Tibial artery (tissue), 4 donors: ENCODE measurements at regions not wholly inside any gene's neighbourhood (a gene's known extent, or its start where the extent isn't known, plus 50 kb on each side); places are given as distances from the start of the nearest gene placed in this dataset.

Experiments
- DNase-seq, 2 donors: peaks; one replicate each; pipeline ENCODE4 v3.0.0-alpha.2; 2019
- H3K27ac ChIP-seq, 2 donors: fragments of 200-600 bp; sonication (generic) in 1 of 2; 1 replicate in 1 of 2; 2 replicates in 1 of 2; pipeline ENCODE4 v1.5.1; 2018 to 2019; ENCODE audit warnings: mild to moderate bottlenecking in 1 of 2
- H3K27me3 ChIP-seq, 2 donors: fragments of 200-600 bp; sonication (generic) in 1 of 2; one replicate each; pipeline versions ENCODE4 v1.5.1 to v1.6.0; 2016 to 2019
- H3K36me3 ChIP-seq, 3 donors: fragments of 200-600 bp; sonication (generic) in 2 of 3; one replicate each; pipeline ENCODE4 v1.5.1; 2016 to 2019; ENCODE audit warnings: mild to moderate bottlenecking in 2 of 3
- H3K4me1 ChIP-seq, 4 donors: fragments of 200-600 bp; sonication (generic) in 2 of 4; 1 replicate in 3 of 4; 2 replicates in 1 of 4; pipeline ENCODE4 v1.5.1; 2016 to 2019
- H3K4me3 ChIP-seq, 2 donors: fragments of 200-600 bp; sonication (generic) in 1 of 2; 1 replicate in 1 of 2; 2 replicates in 1 of 2; pipeline ENCODE4 v1.5.1; 2018 to 2019; ENCODE audit warnings: mild to moderate bottlenecking in 2 of 2
- H3K9me3 ChIP-seq, 3 donors: fragments of 200-600 bp; sonication (generic) in 1 of 3; one replicate each; pipeline ENCODE4 v1.5.1; 2016 to 2019
- intact Hi-C: fragments of 100-400 bp; cut with DNase I; formaldehyde crosslinking; loops from one replicate; pipeline ENCODE4 v1.15.0; 2023; ENCODE audit warnings: low total_unique reads
- TF ChIP-seq, protein P1 (sequence below), 2 experiments: fragments of 200-600 bp in 1 of 2; fragments of 450-650 bp in 1 of 2; IDR thresholded peaks; one replicate each; pipeline ENCODE4 v1.5.1; 2017 to 2019; ENCODE audit warnings: antibody characterized with exemption in 2 of 2, mild to moderate bottlenecking in 1 of 2, moderate library complexity in 1 of 2

DNA sequence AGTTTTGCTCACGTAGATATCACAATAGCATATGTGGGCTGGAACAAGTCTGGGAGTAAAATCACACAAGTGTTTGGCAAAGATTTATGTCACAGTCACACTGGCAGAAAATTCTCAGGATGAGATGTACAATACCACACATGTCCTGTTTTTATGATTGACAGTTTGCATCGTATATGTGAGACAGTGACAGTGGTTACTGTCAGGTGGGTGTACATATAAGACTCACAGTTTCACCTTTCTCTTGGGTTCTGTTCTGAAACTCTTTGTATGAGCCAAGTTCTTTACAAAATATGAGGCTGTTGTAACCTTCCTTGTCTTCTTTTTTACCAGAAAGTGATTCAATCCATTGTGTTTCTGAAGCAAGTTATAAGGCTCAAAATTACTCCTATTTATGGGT, 1012.5 kb upstream of the AMELY start:
- H3K4me3 ChIP-seq = no peak overlapping the region
- DNase-seq = no peak
- no peaks in the 10 kb centered on the region for H3K9me3 ChIP-seq
- H3K27me3 ChIP-seq = no peaks in the 10 kb centered on the region
- intact Hi-C loops = no loop called here
- TF ChIP-seq, protein P1, sequence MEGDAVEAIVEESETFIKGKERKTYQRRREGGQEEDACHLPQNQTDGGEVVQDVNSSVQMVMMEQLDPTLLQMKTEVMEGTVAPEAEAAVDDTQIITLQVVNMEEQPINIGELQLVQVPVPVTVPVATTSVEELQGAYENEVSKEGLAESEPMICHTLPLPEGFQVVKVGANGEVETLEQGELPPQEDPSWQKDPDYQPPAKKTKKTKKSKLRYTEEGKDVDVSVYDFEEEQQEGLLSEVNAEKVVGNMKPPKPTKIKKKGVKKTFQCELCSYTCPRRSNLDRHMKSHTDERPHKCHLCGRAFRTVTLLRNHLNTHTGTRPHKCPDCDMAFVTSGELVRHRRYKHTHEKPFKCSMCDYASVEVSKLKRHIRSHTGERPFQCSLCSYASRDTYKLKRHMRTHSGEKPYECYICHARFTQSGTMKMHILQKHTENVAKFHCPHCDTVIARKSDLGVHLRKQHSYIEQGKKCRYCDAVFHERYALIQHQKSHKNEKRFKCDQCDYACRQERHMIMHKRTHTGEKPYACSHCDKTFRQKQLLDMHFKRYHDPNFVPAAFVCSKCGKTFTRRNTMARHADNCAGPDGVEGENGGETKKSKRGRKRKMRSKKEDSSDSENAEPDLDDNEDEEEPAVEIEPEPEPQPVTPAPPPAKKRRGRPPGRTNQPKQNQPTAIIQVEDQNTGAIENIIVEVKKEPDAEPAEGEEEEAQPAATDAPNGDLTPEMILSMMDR (IDR thresholded peaks at IDR 0.05) = no peak
- no peaks in the 10 kb centered on the region for H3K36me3 ChIP-seq
- no peaks in the 10 kb centered on the region for H3K4me1 ChIP-seq
- no peak overlapping the region for H3K27ac ChIP-seq

- DNase-seq = no peak
- no peaks in the 10 kb centered on the region for H3K9me3 ChIP-seq
- TF ChIP-seq, protein P1 (IDR thresholded peaks at IDR 0.05) = no peak
- H3K27me3 ChIP-seq = no peaks in the 10 kb centered on the region
- H3K4me3 ChIP-seq = no peak overlapping the region
- H3K4me1 ChIP-seq = no peaks in the 10 kb centered on the region
- H3K27ac ChIP-seq = no peak overlapping the region
- no peaks in the 10 kb centered on the region for H3K36me3 ChIP-seq
- intact Hi-C loops = no loop called here
These were observed 1012.0 kb upstream of the AMELY start for GRCh38 chrY:7923476-7924017.

GRCh38 chrY:7920382-7920781, 1008.8 kb upstream of the AMELY start:
- no peaks in the 10 kb centered on the region for H3K9me3 ChIP-seq
- TF ChIP-seq, protein P1 (IDR thresholded peaks at IDR 0.05) = no peak
- DNase-seq = no peak
- H3K36me3 ChIP-seq = no peaks in the 10 kb centered on the region
- intact Hi-C loops = no loop called here
- no peaks in the 10 kb centered on the region for H3K4me1 ChIP-seq
- H3K27ac ChIP-seq = no peak overlapping the region
- H3K27me3 ChIP-seq = no peaks in the 10 kb centered on the region
- no peak overlapping the region for H3K4me3 ChIP-seq

GRCh38 chrY:7888506-7888905, 977.0 kb upstream of the AMELY start:
- H3K27me3 ChIP-seq = no peaks in the 10 kb centered on the region
- TF ChIP-seq, protein P1 (IDR thresholded peaks at IDR 0.05) = no peak
- intact Hi-C loops = no loop called here
- no peaks in the 10 kb centered on the region for H3K4me1 ChIP-seq
- DNase-seq = no peak
- H3K27ac ChIP-seq = no peak overlapping the region
- no peak overlapping the region for H3K4me3 ChIP-seq
- H3K9me3 ChIP-seq = no peaks in the 10 kb centered on the region
- no peaks in the 10 kb centered on the region for H3K36me3 ChIP-seq

GRCh38 chrY:7881696-7882095, 970.1 kb upstream of the AMELY start:
- no peak for DNase-seq
- intact Hi-C loops = no loop called here
- Histone ChIP-seq H3K27ac (no peak overlapping the region), H3K27me3 (no peaks in the 10 kb centered on the region), H3K9me3 (no peaks in the 10 kb centered on the region), H3K36me3 (no peaks in the 10 kb centered on the region), H3K4me3 (no peak overlapping the region), H3K4me1 (no peaks in the 10 kb centered on the region)
- TF ChIP-seq, protein P1 (IDR thresholded peaks at IDR 0.05) = no peak

- TF ChIP-seq, protein P1 (IDR thresholded peaks at IDR 0.05) = no peak
- Histone ChIP-seq H3K4me1 (no peaks in the 10 kb centered on the region), H3K27ac (no peak overlapping the region), H3K4me3 (no peak overlapping the region), H3K36me3 (no peaks in the 10 kb centered on the region), H3K9me3 (no peaks in the 10 kb centered on the region), H3K27me3 (no peaks in the 10 kb centered on the region)
- intact Hi-C loops = no loop called here
- no peak for DNase-seq
These were observed 967.7 kb upstream of the AMELY start for GRCh38 chrY:7879245-7879644.
